Activated gamma-delta T cell treated with anti-CD3 and anti-CD28 coated beads, Interleukin-2, amount 50 U/mL, for 16 hours (primary cell): ENCODE measurements at regions not wholly inside any gene's neighbourhood (a gene's known extent, or its start where the extent isn't known, plus 50 kb on each side); places are given as distances from the start of the nearest gene placed in this dataset.
"Not testable (repeated sequence)": the region's sequence is repeated elsewhere in the genome, so short reads cannot be mapped to it uniquely, and the experiment has no call there.

ENCODE experiments used
- DNase-seq: peaks from one replicate; pipeline ENCODE4 v3.0.0-alpha.2; 2020; ENCODE audit warnings: low read depth

DNA sequence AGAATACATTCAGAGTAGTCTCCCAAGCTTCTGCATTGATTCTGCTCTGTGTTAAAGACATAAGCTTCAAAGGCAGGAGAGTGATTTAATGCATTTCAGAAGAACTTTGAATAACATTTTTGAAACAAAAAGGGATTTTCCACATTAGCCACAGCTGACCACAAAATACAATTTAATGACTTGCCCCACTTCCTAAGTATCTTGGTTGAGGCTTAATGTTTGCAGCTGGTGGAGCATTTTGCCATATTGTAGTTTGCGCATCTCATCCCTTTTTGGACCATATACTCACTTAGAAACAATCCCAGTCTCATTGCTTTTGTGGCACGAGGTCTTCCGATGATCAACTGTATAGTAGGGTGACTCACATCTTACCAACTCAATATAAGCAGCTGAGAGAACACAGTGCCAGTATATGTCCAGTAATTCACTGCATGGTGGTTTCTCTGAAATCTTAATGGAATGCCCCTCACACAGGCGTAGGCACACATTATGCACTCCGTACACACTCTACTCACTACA is 455.8 kb upstream of the PTGER4 start:
- no peak for DNase-seq

- no peak for DNase-seq
These were observed 457.9 kb upstream of the PTGER4 start for GRCh38 chr5:40221796-40222195.

DNA sequence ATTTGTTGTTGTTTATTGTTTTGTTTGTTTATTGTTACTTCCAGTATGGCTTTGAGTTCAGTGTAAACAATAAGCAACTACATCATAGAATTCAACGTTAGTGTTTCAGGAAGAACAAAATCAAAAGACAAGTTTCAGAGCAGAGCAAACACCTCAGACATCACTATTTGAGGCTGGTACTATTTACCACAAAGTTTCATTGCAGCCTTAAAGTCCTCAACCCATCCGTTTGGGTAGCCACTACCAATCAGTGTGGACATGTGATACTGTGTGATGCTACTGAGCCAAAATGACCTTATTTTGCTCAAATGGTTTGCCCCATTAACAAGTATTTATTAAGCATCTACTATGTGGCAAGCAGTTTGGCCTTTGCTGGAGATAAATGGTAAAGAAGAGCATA is 458.5 kb upstream of the PTGER4 start:
- no peak for DNase-seq

DNA sequence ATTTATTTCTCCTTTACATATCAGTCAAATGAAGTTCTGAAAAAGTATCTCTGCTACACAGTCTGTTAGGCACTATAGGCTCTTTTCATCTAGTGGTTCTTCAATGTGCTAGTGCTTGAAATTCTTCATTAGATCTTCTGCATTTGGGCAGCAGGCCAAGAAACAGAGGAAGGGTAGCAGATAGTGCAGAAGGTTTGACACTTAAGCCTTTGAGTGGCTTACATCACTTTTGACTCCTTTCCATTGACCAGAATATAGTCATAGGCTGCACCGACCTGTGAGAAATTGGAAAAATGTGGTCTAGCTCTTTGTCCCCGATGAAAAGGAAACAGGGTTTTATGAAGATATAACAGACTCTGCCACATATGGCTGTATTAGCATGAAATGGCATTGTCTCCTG is 459.5 kb upstream of the PTGER4 start:
- DNase-seq: no peak

- DNase-seq: no peak
These were observed 462.2 kb upstream of the PTGER4 start for GRCh38 chr5:40217553-40217952.

DNA sequence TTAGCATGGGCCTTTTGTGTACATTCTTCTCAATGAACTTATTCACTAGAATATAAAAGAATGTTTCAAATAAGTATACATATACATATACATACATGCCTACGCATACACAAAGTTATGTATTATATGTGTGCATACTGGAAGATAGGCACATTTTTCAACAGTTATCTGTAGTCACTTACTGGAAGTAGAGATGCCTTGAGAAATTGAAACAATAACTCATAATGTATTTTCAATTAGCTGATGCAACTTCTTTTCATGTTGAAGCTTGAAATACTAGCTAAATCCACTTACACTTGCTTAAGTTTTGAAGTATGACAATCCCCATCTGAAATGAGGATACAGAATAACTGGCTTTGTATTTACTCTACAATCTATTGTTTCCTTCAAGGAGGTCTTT is 469.0 kb upstream of the PTGER4 start:
- no peak for DNase-seq

DNA sequence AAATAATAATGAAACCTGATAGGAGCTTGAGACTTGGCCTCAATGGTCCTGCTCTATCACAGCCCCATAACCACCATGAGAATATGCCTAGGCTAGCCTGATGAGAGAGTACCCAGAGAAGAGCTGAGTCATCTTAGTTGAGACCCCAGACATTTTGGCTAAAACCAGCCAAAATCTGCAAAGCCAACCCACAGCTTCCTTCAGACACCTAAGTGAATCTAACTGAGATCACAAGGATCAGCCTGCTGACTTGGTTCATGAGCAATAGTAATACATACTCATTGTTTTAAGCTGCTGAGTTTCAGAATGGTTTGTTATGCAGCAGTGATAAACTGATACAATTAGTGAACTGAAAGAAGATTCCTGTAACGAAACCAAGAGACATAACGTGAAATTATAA is 473.7 kb upstream of the PTGER4 start:
- DNase-seq: no peak

DNA sequence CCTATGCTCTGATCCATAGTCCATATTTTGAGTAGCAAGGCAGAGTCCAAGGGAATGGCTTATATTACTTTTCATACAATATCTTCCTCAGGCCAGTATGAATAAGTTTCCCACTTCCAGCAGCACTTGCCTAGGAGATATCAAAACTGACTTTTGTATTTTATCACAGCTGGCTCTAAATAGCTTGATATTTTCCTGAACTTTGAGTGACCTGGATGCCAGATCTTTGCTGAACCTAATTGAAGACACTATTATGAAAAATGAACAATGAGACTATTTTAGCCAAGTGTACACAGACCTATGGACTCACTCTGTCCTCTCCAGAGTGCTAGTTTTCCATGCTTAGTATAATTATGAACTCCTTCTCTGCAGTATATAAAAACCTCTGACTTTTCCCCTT is 475.6 kb upstream of the PTGER4 start:
- DNase-seq: no peak

- DNase-seq: no peak
These were observed 476.8 kb upstream of the PTGER4 start for GRCh38 chr5:40202814-40203440.

- no peak for DNase-seq
These were observed 481.0 kb upstream of the PTGER4 start for GRCh38 chr5:40198736-40199135.

DNA sequence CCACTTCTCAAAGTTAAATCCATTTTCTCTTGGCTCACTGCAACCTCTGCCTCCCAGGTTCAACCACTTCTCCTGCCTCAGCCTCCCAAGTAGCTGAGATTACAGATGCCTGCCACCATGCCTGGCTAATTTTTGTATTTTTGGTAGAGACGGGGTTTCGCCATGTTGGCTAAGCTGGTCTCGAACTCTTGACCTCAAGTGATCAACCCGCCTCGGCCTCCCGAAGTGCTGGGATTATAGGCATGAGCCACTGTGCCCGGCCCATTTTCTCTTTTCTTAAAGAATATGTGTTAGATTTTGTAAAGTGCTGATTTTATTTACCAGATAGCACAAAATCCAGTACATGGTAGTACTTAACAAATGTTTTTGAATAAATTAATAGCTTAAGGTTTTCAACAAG is 484.1 kb upstream of the PTGER4 start:
- DNase-seq: not testable (repeated sequence)

- DNase-seq: no peak
These were observed 488.6 kb upstream of the PTGER4 start for GRCh38 chr5:40191150-40191549.

DNA sequence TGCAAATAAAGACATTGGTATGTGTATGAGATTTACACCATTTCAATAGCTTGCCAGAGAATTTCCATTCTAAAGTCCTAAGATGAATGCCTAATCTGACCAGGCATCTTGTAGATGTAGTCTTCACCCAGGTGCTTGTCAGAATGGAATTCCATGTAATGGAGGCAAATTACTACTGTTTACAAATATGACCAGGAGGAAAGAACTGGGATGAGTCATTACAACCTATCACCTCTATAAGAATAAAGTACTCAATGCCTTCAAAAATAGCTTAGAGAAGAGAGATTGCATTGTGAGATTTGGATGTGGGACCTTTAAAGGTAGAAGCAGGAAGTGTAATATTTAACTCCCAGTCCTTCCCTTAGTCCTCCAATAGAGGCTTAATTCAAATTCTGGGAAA is 507.0 kb upstream of the PTGER4 start:
- DNase-seq: no peak

DNA sequence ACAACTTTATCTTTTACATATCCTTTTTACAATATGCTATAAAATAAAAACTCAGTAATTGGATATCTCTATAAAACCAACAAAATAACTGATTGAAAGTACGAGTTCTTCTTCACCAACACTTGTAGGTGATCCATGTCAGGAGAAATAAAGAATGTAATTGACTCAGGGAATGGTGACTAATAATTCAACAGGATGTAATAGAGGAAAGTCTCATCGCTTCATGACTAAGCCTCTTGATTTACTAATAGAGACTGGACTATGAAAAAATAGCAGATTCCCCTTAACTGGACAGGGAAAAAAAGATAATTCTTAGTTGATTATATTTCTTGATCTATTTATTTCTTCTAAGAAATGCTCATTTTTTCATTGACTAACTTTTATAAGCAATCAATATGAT is 507.7 kb upstream of the PTGER4 start:
- DNase-seq: no peak

DNA sequence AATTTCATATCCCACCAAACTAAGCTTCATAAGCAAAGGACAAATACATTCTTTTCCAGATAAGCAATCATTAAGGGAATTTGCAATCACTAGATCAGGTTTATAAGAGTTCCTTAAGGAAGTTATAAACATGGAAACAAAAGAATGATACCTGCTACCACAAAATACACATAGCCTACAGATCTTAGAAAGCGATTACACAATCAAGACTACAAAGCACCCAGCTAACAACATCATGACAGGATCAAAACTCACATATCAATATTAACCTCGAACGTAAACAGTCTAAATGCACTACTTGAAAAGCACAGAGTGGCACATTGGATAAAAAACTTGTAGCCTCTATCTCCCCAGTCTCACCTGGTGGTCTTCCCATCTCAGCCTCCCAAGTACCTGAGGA is 512.4 kb upstream of the PTGER4 start:
- DNase-seq: no peak

- no peak for DNase-seq
These were observed 512.9 kb upstream of the PTGER4 start for GRCh38 chr5:40166802-40167201.

GRCh38 chr5:40165789-40166728 is 513.7 kb upstream of the PTGER4 start:
- DNase-seq: no peak

- DNase-seq: no peak
These were observed 514.5 kb upstream of the PTGER4 start for GRCh38 chr5:40165106-40165788.

- DNase-seq: no peak
These were observed 519.3 kb upstream of the PTGER4 start for GRCh38 chr5:40160435-40160834.

DNA sequence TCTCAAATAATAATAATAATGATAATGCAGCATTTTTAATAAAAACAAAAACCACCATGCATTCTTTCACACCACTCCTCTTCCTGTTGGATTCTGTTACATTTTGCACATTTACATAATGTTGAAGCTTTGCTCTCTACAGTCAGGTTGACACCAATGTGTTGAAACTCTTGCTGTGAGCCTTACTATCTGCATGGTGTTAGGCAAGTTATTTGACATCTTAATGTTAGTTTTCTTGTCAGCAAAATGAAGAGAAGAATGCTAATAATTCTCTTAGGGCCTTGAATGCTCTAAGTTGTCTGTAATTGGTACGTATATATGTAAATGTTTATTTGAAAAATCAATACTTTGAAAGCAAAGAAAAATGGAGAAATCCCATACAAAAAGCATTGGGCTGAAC is 525.5 kb upstream of the PTGER4 start:
- DNase-seq: no peak

DNA sequence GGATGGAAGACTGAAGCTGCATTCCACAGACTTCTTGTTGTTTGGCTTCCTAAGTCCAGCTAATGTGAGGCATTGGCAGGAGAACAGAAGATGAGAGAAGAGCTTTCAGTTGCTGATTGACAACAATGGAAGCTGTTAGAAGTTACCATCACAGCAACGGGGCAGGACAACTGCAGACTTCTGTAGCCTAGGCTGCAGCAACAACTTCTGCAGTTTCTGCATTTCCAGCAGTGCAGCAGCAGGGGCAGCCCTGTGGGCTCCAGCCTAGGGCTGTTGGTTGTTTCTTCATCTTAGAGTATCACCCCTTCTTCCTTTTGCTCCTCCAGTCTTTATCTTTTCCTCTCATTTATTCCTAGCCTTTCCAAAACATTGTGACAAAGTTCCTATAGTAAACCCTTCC is 528.8 kb upstream of the PTGER4 start:
- DNase-seq: no peak

- no peak for DNase-seq
These were observed 537.8 kb upstream of the PTGER4 start for GRCh38 chr5:40141896-40142295.

DNA sequence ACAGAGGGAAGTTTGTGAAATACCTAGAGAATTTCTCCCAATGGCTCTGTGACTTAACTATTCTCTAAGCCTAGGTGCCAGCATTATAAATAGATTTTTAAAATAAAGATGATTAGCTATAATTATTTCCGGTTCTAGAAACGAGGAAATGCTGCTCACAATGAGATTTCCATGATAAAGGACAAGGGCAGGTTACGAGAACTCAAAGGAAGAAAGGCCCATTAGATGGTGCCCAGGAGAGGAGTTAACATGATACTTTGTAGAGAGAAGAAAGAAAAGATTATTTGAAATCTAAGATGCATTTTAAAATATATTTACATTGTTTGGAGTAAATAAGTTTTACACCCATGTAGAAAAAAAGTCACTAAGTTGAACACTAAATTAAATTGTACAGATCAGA is 538.3 kb upstream of the PTGER4 start:
- DNase-seq: no peak
